GM19328 (cell line): ENCODE measurements at regions not wholly inside any gene's neighbourhood (a gene's known extent, or its start where the extent isn't known, plus 50 kb on each side); places are given as distances from the start of the nearest gene placed in this dataset.

ENCODE experiments used
- ATAC-seq: cut with Tn5 transposase; IDR thresholded peaks from one replicate; pipeline ENCODE4 v1.9.1; 2021; ENCODE audit warnings: mild to moderate bottlenecking, moderate library complexity; ENCODE audit not compliant: unreplicated experiment

DNA sequence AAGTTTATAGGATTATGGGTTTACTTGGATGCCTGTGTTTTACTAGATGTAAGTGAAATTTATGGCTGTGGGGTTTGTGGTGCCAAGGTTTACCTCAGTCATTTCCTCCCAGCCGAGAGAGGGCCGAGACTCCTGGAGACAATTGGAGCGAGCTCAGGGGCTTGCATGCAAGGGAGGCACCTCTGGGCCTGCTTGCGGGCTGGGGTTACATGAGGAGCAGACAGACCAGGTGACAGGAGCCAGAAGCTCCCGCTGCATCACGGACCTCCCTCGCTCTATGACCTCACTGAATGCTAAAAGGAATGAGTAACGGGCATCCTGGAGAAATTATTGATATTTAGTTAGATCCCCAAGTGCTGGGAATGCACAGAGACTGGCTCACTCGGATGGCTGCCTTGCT lies 275.2 kb upstream of the KIRREL3 start:
- ATAC-seq = no peak

DNA sequence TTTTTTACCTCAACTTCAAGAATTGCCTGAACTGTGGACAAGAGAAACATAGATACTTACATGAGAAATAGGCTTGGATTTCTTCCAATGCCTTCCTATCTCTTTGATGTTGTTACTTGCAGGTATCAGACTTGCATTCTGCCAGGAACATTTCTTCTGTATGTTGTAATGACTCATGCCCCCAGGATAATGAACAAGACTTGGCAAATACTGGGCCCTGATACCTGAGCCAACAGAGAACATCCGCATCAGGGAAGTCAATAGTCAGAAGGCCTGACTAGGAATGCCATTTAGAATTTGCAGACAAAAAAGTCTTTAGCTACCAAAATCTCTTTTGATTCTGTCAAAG lies 273.7 kb upstream of the KIRREL3 start:
- no peak for ATAC-seq

DNA sequence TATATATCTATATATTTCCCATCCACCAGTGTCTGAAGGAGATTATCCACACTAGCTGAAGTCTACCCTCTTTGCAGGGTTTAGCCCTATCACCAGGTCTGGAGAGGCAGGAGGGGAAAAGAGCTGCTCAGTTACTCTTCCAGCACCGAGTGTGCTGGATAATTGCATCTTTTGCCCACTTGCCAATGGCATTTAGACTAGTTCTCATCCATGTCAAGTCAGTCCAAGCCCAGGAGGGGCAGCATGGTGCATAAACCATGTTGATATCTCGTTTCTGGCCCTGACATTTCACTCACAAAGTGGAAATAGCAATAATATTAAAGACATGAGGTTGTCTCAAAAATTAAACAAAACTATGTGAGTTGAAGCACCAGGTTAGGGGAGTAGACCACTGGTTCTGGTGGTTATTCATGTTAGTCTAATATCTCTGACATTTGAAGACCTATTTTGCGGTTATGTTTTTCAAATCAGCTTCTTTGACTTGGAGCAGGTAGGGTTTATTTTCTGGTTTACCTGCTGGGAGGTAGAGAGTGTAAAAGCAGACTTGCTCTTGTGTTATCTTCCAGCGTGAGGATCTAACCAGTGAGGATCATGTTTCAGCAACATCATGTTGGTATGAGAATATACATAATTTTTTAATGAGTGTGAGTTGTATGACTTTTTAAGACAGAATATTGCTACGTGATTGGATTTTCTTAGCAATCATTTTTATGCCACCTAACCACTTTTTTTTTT lies 273.2 kb upstream of the KIRREL3 start:
- no peak for ATAC-seq

DNA sequence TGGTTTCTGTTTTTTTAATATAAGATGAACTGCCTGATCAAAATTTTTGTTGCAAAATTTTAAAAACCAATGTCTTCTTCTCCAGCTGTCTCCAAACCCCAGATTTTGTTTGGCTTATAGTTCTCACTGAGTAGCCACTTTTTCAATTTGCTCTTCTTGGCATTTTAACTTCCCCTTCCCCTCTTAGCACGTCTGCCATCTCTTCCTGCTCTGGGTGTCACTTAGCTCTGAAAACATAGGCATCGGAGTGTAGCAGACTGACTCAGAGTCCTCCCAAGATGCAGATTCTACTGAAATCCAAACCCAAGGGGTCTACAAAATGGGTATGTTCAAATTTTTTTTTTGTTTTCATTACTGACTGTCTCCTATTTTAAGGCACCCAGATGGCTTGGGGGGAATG lies 270.3 kb upstream of the KIRREL3 start:
- no peak for ATAC-seq

DNA sequence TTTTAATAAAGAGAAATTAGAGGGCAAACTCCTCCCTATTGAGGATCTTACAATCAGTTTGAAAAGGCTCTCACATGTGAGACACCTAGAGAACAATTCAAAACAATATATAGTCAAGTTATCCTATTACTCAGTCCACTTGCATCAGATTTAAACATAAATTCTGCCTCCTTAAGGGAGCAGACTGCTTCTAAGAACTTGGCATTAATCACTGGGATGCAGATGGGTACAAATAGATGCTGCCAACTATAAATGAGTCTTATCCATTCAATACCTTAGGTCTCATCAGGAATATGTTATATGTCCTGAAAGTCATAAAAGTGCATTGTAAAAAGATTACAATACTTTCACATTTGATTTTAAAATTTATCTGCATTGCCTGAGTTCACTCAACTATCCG lies 269.3 kb upstream of the KIRREL3 start:
- ATAC-seq = no peak

DNA sequence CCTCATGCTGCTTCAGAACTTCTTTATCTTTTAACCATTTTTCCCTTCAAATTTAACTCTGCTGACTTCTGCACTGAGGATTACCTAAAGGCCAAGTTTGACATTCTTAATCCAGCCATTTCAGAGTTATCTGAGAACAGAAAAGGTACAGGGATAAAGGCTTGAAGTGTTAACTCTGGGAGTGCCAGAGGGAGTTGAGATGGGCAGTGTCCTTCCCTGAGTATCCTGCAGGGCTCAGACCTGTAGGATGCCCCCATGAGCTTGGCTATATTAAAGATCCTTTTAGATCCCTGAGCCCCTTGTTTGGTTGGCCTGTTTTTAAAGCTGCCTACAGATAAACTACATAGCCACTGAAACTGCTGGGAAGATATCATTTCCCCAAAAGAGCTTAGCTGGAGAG lies 268.4 kb upstream of the KIRREL3 start:
- no peak for ATAC-seq

DNA sequence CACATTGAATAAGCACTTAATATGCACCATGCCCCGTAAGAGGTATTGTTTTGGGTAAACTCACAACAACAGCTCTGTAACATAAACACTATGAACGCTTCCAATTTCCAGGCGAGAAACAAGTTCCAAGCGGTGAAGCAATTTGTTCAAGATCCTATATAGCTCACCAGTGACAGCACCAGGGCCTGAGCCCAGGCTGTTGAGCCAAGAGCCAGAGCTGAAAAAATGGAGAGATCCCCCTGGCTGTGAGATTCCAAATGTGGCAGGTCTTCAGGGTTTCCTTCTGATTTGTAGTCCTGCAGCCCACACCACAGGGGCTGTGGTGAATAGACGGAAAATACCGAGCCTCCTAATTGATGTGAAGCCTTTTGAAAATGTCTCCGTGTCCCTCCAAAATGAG lies 268.0 kb upstream of the KIRREL3 start:
- no peak for ATAC-seq

DNA sequence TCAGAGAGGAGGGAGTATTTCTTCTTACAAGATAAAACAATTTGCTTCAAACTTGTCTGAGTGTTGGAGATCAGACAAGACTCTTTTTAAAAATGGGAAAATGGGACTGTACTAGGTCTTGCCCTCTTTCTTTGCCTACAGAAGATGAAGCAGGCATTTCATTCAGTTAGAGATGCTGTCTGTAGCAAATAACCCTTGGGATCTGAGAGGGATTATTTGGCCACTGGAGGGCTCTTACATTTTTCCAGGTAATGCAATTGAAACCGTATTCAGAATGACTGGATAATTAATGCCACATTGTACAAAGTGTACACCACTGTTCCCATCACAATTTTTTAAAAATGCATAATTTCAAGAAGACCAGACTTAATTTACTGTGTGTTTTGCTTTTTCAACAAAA lies 258.5 kb upstream of the KIRREL3 start:
- no peak for ATAC-seq

DNA sequence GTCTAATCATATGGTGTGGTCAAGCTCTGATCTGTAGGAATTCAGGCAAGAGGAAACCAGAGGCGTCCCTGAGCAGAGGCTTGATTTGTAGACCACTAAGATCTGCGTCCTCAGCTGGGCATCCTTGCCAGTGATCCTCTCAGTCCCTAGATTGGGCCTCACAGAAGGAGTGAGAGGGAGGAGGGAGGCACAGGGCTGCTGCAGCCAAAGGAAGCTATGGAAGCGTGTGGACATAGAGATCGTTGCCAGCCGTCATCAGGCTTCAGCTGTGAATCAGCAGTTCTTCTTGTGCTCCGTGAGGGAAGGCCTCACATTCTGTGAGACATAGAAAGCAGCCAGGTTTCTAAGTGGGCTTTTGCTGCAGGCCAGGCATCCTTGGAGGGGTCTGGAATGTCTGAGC lies 254.6 kb upstream of the KIRREL3 start:
- ATAC-seq = no peak

DNA sequence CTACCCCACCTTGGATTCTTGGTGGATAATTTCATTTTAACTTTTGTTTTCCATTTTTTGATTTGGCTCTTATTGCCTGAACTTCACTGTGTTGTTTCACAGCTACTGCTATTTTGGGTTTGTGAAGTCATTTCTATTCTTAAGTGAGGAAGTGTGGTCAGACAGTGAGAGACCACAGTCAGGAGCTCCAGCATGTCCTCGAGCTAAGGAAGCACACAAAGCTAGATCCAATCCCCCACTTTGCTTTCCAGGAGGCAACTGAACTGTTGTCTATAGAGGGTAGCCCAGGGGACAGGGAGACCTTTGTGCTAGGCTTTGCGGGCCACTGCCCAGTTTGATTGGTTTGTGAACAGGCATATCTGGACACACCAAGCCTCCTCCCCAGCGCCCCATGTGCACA lies 251.8 kb upstream of the KIRREL3 start:
- no peak for ATAC-seq

DNA sequence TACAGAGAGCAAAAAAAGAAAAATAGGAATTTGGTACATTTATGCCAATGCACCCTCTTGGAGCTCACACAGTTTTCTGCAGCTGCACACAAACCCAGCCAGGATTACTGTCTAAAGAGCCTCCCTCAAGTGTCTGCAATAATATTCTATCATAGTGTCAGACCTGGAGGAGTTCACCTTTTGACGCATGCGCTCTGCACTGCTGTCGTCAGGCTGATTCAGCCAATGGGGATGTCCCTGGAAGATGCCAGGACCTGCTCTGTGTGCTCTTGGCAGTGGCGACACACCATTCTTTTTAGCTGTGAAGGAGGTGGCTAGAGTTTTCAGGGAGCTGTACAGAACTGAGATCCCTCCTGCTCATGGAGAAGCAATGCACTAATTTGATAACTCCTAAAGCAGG lies 249.0 kb upstream of the KIRREL3 start:
- no peak for ATAC-seq

DNA sequence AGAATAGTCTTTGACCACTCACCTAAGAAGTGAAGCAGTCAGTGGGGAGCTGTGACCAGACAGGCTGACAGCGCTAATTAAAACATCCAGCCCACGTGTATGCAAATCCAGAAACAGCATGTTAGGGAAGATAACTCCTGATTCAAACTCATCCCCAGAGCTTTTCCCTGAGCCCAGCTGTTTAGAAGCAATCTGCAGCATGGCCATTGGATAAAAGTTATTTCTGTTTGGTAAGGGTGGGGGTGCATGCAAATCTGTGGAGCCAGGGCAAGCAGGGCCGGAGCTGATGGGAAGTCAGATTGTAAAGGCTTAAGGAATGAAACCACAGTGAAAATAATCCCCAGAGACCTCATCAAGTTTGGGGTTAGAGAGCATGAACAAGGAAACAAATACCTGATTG lies 247.9 kb upstream of the KIRREL3 start:
- no peak for ATAC-seq

DNA sequence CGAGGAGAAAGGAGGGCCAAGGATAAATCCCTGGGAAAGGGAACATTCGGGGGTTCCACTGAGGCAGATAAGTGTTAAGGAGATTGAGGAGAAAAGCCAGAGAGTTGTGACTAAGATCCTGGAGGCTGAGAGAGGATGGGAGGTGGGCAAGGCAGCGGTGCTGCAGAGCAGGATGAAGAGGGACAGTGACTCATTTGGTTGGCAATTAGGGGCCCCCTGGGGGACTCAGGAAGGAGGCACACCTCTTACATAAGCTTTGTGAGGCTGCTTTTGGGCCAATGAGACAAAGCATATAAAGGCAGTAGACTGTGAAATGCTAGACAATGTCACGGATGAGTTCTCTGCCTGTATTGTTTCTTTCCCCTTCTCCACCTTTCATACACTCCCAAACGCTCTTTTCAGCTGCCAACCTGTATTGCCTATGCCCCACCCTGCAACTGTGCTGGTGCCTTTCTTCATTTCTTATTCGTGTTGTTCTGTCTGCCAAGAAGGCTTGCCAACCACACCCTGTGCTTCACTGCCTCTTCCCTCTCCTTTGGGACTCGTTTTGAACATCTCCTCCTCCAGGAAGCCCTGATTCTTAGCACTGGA lies 246.8 kb upstream of the KIRREL3 start:
- ATAC-seq = no peak

DNA sequence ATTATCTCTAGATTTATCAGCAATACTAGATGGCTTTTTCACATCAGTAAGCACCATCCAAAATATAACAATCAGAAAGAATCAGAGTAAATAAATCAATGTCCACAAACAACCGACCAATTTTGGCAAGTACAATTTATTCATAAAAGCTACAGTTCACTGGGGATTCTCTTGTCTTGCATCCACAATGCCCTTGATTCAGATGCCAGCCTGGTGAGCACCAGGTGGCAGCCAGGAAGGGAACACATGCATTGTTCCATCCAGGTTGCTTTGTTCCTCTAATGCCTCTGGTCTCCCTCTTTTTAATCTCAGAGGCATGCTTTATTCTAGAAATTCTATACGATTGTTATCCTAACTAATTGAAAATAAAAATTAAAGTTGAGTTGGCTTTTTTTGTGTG lies 242.1 kb upstream of the KIRREL3 start:
- ATAC-seq = no peak

DNA sequence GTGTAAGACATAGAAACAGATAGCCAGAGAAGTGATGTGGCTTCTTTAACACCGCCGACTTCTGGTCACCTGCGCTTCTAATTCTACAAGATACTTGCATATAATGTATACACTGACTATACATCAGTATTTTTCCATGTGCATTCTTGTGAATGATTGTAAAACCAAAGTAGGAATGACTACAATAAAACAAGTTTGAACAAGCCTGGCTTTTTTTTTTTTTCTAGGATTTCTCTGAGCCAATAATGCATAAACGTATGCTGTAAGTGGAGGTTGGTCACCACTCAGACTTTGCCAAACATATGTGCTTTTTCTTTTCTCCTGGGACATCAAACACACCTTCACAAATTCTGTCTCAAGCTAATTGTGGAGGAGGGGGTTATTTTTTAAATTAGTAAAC lies 237.8 kb upstream of the KIRREL3 start:
- no peak for ATAC-seq

DNA sequence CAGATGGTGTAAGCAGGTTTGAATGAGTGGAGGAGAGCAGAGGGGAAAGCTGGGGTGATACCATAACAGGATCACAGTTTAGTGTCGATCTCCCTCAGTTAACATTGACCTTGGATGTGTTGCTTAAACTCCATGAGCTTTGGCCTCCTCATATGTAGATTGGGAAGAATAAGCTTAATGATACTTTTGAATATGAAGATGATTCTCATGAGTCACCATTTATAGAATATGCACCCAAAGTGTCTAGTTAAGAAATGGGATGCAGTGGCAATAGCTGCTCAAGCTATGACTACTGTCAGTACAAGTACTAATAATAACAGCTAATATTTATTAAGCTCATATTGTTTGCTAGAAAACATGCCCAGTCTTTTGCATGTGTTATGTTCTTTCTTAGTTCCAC lies 236.2 kb upstream of the KIRREL3 start:
- no peak for ATAC-seq

DNA sequence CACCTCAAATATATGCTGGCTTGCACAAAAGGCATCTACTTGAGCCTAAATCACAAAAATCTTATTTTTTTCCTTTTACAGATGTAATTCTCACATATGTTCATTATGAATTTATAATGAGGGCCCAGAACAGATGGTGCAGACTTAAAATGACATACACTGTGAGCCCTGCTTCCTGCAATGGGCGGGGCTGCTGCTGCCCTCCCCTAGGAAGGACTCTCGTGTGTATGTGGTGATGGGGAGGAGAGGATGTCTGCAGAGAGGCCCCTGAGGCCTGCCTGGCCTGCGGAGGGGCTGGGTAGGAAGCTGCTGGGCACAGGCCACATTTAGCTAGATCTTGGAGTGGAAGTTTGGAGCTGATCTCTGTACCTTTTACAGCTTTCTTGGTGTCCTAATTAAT lies 233.4 kb upstream of the KIRREL3 start:
- no peak for ATAC-seq

DNA sequence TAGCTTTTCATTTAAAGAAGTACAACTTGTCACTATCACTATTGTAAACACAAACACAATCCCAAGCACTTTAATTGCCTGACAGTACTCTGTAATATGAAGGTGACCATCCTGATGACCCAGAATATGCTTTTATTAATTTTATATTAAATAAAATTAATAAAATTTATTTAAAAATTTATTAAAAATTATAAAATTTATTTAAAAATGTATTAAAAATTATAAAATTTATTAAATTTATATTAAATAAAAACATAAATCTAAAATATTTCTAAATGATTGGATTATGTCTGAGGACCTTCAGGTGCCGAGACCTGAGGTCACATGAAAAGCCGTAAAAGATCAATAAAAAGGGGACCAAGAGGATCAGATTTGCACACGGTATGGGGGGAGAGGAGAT lies 229.8 kb upstream of the KIRREL3 start:
- ATAC-seq = no peak

DNA sequence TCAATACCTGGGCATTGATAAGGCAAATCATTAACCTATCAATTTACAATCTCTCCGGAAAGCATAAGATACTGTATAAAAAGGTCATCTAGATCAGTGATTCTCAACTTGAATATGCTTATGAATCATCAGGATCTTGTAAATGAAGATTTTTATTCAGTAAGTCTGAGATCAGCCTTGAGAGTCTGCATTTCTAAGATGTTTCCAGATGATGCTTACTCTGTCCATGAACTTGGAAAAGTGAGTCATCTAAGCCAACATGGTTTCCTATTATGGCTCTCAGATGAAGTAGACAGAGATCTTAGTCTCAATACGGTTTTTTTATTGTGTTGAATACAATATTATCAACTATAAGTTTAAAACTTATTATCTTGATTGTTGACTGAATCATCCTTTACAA lies 226.4 kb upstream of the KIRREL3 start:
- ATAC-seq = no peak

DNA sequence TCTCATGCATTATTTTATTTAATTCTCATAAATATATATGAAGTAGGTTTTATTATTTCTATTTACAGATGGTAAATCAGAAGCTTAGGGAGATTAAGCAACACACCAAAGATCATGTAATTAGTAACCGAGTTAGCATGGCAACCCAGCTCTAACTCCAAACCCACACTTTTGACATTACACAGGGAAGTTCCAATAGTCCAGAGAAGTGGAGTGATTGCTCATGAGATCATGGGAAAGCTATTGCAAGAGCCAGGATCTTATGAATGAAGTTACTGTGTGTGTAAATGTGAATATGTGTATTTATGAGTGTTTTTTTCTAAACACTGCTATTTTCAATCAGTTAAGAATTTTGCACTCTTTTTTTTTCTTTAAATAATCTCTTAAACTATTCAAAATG lies 225.8 kb upstream of the KIRREL3 start:
- ATAC-seq = no peak

DNA sequence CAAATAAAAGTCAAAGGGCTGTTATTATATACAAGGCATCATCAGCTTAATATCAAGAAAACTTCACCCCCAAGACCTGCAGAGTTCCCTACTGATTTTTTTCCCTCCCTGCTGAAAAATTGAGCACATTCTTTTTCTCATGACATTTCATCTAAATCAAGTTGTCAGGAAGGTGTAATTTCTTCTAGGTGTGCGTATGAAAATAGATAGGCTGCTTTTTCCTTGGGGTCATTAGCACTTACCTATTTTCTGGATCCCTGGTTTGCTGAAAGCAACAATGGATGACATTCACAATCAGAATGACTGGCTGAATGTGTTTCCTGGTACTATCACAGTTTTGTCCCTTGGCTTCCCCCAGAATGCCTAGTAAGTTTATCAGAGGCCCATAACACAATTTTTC lies 225.0 kb upstream of the KIRREL3 start:
- ATAC-seq = no peak

DNA sequence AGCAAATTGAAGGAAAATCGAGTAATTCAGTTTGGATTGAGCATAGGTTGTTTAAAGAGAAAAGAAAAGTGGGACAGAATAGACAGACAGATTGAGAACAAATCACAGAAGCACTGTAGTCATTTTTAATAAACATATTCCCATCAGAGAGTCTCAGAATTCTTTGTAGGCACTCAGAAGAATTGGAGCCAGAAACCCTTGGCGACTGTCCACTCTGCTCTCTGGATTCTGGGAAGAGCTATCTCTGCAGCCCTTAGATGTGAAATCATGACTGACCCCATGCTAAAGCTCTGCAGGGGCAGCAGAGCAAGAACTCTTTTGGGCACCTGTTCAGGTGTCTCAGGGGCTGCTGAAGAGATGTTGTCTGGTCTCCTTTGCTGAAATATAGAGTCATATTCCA lies 223.7 kb upstream of the KIRREL3 start:
- no peak for ATAC-seq

DNA sequence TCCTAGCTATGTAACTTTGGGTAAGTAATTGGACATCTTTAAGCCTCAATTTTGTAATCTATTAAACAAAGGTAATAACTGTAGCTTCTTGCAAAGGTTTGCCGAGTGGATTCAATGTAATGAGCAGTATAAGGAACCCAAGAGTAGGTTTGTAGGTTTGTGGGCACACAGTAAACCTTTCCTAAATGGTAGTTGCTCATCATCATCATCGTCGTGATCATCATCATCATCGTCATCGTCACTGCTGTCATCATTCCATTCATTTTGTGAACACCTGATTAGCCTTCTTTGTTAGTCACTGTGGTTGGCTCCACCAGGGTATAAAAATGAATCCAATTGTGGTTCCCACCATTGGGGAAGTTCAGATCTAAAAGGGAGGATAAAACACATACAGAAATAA lies 223.1 kb upstream of the KIRREL3 start:
- ATAC-seq = no peak
